HL-60 (cell line): ENCODE measurements at regions not wholly inside any gene's neighbourhood (a gene's known extent, or its start where the extent isn't known, plus 50 kb on each side); places are given as distances from the start of the nearest gene placed in this dataset.

Experiments
- DNase-seq, 2 experiments: peaks; one replicate each; pipeline ENCODE4 v3.0.0-alpha.2; 2010 to 2020; ENCODE audit warnings: low read depth in 1 of 2, low spot score in 1 of 2
- H3K27ac ChIP-seq: fragments of 250-450 bp; sonication (Bioruptor Pico); replicated peaks from 2 replicates; pipeline ENCODE4 v1.5.1; 2020; ENCODE audit warnings: mild to moderate bottlenecking, moderate library complexity
- H3K27me3 ChIP-seq: fragments of 250-450 bp; sonication (Bioruptor Pico); 2 replicates; pipeline ENCODE4 v1.5.1; 2021; ENCODE audit warnings: mild to moderate bottlenecking, moderate library complexity; ENCODE audit not compliant: insufficient read depth, poor library complexity, severe bottlenecking
- H3K4me3 ChIP-seq: replicated peaks from 2 replicates; pipeline ENCODE4 v1.5.1; 2011; ENCODE audit warnings: mild to moderate bottlenecking, control low read depth, low read length; ENCODE audit not compliant: insufficient read depth
- GABPA ChIP-seq: IDR thresholded peaks from 2 replicates; pipeline ENCODE4 v1.6.1; 2012; ENCODE audit warnings: low read depth
- POLR2AphosphoS5 ChIP-seq: IDR thresholded peaks from 2 replicates; pipeline ENCODE4 v1.6.1; 2012; ENCODE audit warnings: low read depth
- SPI1 ChIP-seq: IDR thresholded peaks from 2 replicates; pipeline ENCODE4 v1.6.1; 2012; ENCODE audit warnings: low read depth, mild to moderate bottlenecking, borderline replicate concordance
- TF ChIP-seq, protein P1 (sequence below): IDR thresholded peaks from one replicate; pipeline ENCODE4 v1.5.1; 2011; ENCODE audit warnings: low read length, control low read depth, inconsistent platforms; ENCODE audit not compliant: insufficient read depth
- TF ChIP-seq, protein P2 (sequence below): IDR thresholded peaks from 2 replicates; pipeline ENCODE4 v1.6.1; 2012; ENCODE audit warnings: low read depth; ENCODE audit not compliant: insufficient replicate concordance

DNA sequence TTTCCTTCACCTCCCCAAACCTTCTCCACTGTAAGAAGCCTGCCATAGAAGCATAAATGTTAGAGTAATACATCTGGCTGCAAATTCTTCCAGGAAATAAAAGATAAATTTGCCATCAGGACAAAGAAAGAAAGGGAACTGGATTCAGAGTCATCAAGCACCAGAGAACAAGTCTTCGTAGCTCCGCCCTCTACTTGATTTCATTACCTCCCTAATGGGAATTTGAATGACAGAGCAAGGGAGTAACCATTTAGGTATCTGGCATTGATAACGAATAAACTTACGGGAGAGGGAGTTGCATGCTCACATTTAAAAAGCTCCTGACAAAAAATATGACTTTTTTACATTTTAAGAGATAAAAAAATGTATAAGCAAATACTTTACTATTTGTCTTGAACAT is 263.4 kb downstream of the NEBL start:
- TF ChIP-seq, protein P1, sequence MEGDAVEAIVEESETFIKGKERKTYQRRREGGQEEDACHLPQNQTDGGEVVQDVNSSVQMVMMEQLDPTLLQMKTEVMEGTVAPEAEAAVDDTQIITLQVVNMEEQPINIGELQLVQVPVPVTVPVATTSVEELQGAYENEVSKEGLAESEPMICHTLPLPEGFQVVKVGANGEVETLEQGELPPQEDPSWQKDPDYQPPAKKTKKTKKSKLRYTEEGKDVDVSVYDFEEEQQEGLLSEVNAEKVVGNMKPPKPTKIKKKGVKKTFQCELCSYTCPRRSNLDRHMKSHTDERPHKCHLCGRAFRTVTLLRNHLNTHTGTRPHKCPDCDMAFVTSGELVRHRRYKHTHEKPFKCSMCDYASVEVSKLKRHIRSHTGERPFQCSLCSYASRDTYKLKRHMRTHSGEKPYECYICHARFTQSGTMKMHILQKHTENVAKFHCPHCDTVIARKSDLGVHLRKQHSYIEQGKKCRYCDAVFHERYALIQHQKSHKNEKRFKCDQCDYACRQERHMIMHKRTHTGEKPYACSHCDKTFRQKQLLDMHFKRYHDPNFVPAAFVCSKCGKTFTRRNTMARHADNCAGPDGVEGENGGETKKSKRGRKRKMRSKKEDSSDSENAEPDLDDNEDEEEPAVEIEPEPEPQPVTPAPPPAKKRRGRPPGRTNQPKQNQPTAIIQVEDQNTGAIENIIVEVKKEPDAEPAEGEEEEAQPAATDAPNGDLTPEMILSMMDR = no peak
- TF ChIP-seq POLR2AphosphoS5 (no peak), SPI1 (no peak), GABPA (no peak)
- TF ChIP-seq, protein P2, sequence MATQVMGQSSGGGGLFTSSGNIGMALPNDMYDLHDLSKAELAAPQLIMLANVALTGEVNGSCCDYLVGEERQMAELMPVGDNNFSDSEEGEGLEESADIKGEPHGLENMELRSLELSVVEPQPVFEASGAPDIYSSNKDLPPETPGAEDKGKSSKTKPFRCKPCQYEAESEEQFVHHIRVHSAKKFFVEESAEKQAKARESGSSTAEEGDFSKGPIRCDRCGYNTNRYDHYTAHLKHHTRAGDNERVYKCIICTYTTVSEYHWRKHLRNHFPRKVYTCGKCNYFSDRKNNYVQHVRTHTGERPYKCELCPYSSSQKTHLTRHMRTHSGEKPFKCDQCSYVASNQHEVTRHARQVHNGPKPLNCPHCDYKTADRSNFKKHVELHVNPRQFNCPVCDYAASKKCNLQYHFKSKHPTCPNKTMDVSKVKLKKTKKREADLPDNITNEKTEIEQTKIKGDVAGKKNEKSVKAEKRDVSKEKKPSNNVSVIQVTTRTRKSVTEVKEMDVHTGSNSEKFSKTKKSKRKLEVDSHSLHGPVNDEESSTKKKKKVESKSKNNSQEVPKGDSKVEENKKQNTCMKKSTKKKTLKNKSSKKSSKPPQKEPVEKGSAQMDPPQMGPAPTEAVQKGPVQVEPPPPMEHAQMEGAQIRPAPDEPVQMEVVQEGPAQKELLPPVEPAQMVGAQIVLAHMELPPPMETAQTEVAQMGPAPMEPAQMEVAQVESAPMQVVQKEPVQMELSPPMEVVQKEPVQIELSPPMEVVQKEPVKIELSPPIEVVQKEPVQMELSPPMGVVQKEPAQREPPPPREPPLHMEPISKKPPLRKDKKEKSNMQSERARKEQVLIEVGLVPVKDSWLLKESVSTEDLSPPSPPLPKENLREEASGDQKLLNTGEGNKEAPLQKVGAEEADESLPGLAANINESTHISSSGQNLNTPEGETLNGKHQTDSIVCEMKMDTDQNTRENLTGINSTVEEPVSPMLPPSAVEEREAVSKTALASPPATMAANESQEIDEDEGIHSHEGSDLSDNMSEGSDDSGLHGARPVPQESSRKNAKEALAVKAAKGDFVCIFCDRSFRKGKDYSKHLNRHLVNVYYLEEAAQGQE = no peak
- Histone ChIP-seq H3K27ac (no peak overlapping the region), H3K4me3 (no peak overlapping the region), H3K27me3 (no peaks in the 10 kb centered on the region)
- no peak for DNase-seq

DNA sequence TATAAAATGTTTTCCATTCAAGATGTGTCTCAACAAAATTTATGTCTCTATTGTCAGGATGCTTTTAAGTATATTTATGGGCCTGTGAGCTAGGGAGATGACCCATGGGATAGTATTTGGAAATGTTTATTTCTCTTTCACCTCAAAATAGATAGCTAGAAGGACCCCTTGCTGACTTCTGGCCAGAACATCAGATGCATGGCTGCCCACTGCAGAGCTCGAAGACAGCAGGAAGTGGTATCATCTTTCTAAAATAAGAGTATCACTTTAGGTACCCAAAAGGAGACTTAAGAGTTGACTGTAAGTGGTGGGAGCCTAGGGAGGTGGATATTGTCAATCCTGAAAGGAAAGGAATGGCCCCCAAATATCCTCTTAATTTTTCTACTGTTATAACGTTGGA is 264.4 kb downstream of the NEBL start:
- Histone ChIP-seq H3K27ac (no peak overlapping the region), H3K27me3 (no peaks in the 10 kb centered on the region), H3K4me3 (no peak overlapping the region)
- no peak for DNase-seq
- TF ChIP-seq, protein P1 = no peak
- TF ChIP-seq, protein P2 = no peak
- TF ChIP-seq SPI1 (no peak), POLR2AphosphoS5 (no peak), GABPA (no peak)

DNA sequence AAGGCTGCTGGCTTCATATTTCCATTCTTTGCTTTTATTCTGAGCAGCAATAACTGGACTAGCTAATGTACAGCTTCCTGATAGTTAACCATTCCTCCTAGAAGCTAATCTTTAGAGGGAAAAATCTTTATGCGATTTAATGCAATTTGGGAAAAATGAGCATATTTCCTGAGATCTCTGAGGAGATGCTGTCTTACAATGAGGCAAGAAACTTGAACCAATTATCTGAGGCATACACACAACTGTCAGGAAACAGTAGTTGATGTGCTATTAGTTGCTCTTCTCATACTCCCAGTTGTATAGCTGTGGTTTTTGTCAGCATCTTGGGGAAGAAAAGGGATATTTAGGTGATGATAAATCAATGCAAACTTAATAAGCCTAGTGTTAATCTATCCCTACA is 265.9 kb downstream of the NEBL start:
- DNase-seq = no peak

More for the DNA sequence above, 265.9 kb downstream of the NEBL start:
- no peak for TF ChIP-seq POLR2AphosphoS5
- no peak for TF ChIP-seq GABPA
- TF ChIP-seq, protein P1 = no peak
- TF ChIP-seq SPI1 = no peak
- TF ChIP-seq, protein P2 = no peak
- H3K4me3 ChIP-seq = no peak overlapping the region
- no peaks in the 10 kb centered on the region for H3K27me3 ChIP-seq
- no peak overlapping the region for H3K27ac ChIP-seq
